HG03457 (cell line): ENCODE measurements at regions not wholly inside any gene's neighbourhood (a gene's known extent, or its start where the extent isn't known, plus 50 kb on each side); places are given as distances from the start of the nearest gene placed in this dataset.
"Not testable (repeated sequence)": the region's sequence is repeated elsewhere in the genome, so short reads cannot be mapped to it uniquely, and the experiment has no call there.

Source experiments
- ATAC-seq: cut with Tn5 transposase; IDR thresholded peaks from one replicate; pipeline ENCODE4 v1.9.1; 2021; ENCODE audit warnings: moderate number of reproducible peaks; ENCODE audit not compliant: unreplicated experiment

GRCh38 chr6:23611776-23612381, 514.1 kb upstream of the NRSN1 start:
- no peak for ATAC-seq

GRCh38 chr6:23618366-23618765, 507.6 kb upstream of the NRSN1 start:
- ATAC-seq: no peak

- ATAC-seq: no peak
These were observed 505.1 kb upstream of the NRSN1 start for GRCh38 chr6:23620911-23621401.

- no peak for ATAC-seq
These were observed 495.0 kb upstream of the NRSN1 start for GRCh38 chr6:23630726-23631635.

- ATAC-seq: no peak
These were observed 492.0 kb upstream of the NRSN1 start for GRCh38 chr6:23633996-23634395.

- no peak for ATAC-seq
These were observed 490.9 kb upstream of the NRSN1 start for GRCh38 chr6:23635150-23635549.

- ATAC-seq: no peak
These were observed 488.7 kb upstream of the NRSN1 start for GRCh38 chr6:23637296-23637695.

GRCh38 chr6:23642849-23643248, 483.2 kb upstream of the NRSN1 start:
- ATAC-seq: no peak

- no peak for ATAC-seq
These were observed 479.0 kb upstream of the NRSN1 start for GRCh38 chr6:23647045-23647444.

GRCh38 chr6:23650676-23651075, 475.3 kb upstream of the NRSN1 start:
- ATAC-seq: no peak

- no peak for ATAC-seq
These were observed 471.3 kb upstream of the NRSN1 start for GRCh38 chr6:23654745-23655144.

- ATAC-seq: no peak
These were observed 470.5 kb upstream of the NRSN1 start for GRCh38 chr6:23655525-23655924.

GRCh38 chr6:23656255-23657194, 469.5 kb upstream of the NRSN1 start:
- ATAC-seq: no peak

- ATAC-seq: no peak
These were observed 466.9 kb upstream of the NRSN1 start for GRCh38 chr6:23659125-23659524.

- no peak for ATAC-seq
These were observed 464.5 kb upstream of the NRSN1 start for GRCh38 chr6:23661549-23661948.

GRCh38 chr6:23663096-23663495, 462.9 kb upstream of the NRSN1 start:
- ATAC-seq: no peak

GRCh38 chr6:23663652-23664051, 462.4 kb upstream of the NRSN1 start:
- ATAC-seq: no peak

- ATAC-seq: not testable (repeated sequence)
These were observed 460.1 kb upstream of the NRSN1 start for GRCh38 chr6:23665911-23666310.

- ATAC-seq: no peak
These were observed 453.3 kb upstream of the NRSN1 start for GRCh38 chr6:23672737-23673136.

GRCh38 chr6:23678626-23679025, 447.4 kb upstream of the NRSN1 start:
- no peak for ATAC-seq

- ATAC-seq: no peak
These were observed 444.3 kb upstream of the NRSN1 start for GRCh38 chr6:23681743-23682142.
